Activated CD4-positive, alpha-beta T cell treated with anti-CD3 and anti-CD28 coated beads for 1 hour (primary cell): ENCODE measurements at regions not wholly inside any gene's neighbourhood (a gene's known extent, or its start where the extent isn't known, plus 50 kb on each side); places are given as distances from the start of the nearest gene placed in this dataset.
"Not testable (repeated sequence)": the region's sequence is repeated elsewhere in the genome, so short reads cannot be mapped to it uniquely, and the experiment has no call there.

ENCODE experiments used
- DNase-seq: peaks from one replicate; pipeline ENCODE4 v3.0.0-alpha.2; 2020

GRCh38 chr2:8312861-8313830, 368.7 kb upstream of the ID2 start:
- DNase-seq = no peak

DNA sequence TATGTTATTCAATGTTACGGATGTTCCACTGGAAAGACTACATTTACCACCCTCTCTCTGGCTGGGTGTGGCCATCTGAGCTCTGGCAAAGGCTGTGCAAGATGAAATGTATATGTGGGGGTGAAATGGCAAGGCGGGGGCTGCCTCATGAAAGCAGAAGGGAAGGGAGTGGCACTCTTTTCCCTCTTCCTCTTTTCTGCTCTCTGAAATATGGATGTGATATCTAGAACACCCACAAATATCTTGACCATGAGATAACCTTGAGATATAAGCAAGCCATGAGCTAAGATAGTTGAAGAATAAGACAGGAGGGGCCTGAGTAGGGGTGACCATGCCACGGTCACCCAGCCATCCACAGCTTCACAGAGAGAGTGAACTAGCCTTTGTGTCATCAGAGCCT, 367.8 kb upstream of the ID2 start:
- DNase-seq = no peak

DNA sequence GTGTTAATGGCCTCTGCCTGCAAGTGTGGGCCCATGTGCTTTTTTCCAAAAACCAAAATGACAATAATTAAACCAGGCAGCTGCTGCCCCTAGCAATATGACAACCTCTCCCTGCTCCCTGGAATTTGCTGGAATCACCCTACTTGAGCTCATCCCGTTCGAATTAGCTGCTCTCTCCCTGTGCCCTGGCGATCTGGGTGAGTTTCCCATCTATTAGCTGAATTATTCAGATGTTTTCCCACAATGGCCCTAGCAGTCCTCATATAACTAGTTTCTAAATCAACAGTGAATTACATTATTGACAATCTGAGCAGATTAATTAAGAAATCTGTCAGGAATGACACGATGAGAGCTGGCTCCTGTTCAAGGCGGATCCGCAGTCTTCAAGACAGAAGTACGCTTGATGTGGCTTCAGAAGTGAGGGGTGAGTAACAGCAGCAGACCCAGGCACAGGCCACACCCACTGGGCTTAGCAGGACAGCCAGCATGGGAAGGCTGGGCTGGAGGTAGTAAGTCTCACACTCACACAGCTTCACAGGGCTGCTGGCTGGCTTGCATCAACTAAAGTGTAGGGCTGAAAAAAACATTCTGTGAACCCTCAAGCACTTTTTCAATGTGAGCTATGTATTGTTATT, 366.2 kb upstream of the ID2 start:
- no peak for DNase-seq

GRCh38 chr2:8316356-8316755, 365.5 kb upstream of the ID2 start:
- no peak for DNase-seq

DNA sequence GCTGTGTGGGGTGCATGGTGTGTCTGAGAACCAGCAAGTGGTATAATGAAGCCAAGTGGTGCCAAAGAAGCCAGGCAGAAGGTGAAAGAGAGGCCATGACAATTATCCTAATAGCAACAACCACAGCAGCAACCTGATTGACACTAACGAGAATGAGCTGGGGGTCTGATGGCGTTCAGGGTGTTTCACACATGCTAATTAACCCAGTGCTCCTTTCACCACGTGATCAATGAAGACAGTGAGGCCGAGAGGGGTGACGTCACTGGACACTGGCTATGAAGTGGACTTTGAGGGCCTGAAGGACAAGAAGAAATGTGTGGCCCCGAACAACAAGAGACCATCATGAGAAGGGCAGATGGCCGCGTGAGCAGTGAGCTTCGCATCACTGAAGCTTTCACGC, 364.4 kb upstream of the ID2 start:
- no peak for DNase-seq

- DNase-seq = no peak
These were observed 362.6 kb upstream of the ID2 start for GRCh38 chr2:8319219-8319618.

GRCh38 chr2:8320311-8321066, 361.4 kb upstream of the ID2 start:
- DNase-seq = no peak

DNA sequence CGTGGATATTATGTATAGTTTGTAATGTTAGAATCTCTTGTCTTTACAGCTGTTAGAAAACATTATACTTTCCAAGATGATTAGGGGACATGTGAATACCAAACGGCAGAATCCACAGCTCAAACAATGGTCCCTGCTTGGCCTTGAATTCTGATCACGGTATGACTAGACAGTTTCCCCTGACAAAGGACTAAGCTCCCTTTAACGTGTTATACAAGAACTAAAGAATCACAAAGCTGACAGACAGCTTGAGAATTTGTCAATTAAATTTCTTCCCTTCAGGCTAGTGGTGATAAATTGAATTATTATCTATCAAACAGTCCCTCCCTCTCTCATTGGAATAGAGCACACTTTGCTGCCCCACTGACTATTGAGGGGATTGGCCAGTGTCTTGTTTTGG, 359.2 kb upstream of the ID2 start:
- DNase-seq = no peak

DNA sequence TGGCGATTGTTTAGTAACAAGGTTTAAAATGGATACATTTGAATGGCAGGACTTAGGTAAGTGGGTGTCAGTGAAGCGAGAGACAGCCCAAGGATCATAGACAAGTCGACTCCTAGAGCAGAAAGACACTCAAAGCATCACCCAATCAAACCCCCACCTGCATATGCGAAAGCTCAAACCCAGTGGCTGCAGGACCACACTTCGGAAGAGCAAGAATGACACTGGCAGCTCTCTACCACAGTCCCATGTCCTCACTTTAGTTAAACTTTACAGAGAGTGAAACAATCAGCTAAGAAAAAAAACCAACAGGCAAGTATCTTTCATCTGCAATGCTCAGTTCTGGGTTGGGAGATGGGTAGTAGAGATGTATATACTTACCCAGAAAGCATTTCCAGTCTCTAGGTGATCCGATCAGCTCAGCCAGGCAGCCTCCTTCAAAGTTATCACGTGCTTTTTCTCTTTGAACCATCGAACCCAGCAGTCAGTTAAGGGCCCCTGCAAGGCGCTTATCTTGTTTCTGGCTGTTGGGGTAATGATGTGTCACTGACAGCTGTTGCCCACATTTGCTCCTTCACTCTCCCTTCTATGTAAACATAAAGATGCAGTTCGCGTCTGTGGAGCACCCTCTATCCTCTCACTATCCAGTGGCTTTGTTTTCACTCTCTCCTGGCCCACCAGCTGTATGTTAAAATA, 357.5 kb upstream of the ID2 start:
- DNase-seq = no peak

- no peak for DNase-seq
These were observed 357.0 kb upstream of the ID2 start for GRCh38 chr2:8324901-8325300.

DNA sequence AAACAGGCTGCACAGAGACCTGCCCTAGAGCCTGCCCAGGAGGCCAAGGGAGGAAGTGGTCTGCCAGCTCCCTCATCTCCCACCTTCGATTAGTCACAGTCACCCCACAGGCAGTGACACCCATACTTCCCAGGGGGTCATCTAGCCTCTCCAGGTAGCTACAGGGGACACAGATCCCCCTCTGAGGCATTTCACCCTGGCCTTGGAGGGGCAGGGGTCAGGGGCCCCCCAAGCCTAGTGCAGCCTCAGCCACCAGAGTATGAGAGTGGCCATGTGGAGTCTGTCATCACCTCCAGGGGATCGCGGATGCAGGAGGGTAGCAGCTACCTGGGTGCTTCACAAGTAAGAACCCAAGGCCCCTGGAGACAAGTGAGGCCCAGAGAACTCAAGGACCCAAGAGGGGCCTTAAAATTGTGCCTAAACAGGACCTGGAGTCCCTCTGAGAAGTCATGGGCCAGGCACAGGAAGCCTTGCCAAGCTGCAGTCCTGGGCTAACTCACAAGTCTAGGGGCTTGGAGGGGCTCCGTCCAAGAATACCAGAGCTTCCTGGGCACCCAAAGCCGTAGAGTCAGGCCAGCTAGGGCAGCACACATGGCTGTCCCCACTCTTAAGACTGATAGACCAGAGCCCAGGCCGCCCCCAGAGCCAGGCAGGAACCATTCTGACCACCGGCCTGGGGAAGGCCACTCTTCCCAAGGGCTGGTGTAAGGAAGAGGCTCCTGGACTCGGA, 354.3 kb upstream of the ID2 start:
- no peak for DNase-seq

DNA sequence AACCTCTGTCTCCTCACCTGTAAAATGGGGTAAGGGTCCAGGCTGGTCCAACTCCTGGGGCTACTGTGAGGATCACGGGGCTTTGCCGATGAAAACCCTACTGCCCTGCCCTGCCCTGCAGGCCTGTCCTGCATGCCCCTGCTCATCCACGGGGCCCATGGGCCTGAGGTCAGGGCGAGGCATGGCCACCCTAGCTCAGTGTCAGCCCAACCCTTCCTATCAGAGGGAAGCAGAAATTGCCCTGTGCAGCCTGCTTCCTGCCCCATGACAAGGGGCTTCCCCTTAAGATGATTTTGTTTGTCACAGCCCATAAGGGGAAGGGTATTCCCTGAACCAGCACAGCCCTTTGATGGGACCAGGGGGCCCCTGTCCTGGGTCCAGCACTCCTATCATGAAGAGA, 353.6 kb upstream of the ID2 start:
- DNase-seq = no peak

- DNase-seq = no peak
These were observed 351.9 kb upstream of the ID2 start for GRCh38 chr2:8329660-8330622.

- no peak for DNase-seq
These were observed 350.8 kb upstream of the ID2 start for GRCh38 chr2:8331068-8331467.

- DNase-seq = no peak
These were observed 349.2 kb upstream of the ID2 start for GRCh38 chr2:8332646-8333045.

DNA sequence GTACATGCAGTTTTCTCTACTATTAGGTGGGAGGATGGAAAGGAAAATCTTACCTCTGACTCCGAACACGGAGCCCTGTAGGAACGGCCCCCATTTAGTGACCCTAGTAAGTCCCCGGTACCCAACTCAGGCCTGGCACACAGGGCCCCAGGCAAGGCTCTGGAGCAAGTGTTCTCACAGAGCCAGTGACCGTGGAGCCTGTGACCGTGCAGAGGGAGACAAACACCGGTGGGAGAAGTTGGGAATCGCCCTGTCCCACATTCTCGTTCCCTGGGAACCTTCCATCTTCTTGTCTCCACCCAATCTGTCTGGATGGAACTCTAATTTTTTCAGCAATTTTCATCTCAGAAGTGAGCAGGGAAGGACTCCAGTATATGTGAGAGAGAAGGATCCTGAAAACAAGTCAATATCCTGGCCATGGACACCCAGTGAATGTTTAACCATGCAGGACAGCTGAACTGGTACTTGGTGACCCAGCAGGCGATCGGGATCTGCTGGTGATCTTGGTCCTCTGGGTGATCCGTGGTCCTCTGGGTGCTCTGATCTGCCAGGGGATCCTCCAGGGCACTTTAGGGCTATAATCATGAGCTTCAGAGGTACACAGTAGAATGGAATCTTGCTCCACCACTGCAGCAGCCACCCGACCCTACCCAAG, 348.6 kb upstream of the ID2 start:
- DNase-seq = no peak

GRCh38 chr2:8333832-8334187, 348.0 kb upstream of the ID2 start:
- not testable (repeated sequence) for DNase-seq

DNA sequence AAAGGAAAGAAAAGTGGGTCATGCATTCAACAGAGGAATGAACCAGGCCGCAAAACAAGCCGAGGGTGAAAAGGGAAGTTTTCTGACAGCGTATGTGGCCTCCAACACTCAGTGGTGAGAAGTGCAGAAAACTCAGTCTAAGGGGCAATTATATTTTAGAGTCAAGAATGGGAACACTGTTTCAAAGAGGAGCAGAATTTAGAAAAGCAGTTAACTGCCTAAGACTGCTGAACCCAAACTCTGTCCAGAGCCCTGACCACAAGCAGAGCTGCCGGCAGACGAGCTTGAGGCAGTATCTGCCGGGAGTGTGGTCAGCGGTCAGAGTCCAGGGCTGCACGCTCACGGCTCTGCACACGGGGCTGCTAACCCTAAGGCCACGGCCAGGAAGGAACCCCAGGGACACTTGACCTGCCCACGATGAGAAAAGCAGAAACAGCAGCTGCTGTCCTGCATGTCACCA, 347.0 kb upstream of the ID2 start:
- DNase-seq = no peak

- no peak for DNase-seq
These were observed 346.1 kb upstream of the ID2 start for GRCh38 chr2:8335801-8336200.

- DNase-seq = no peak
These were observed 344.5 kb upstream of the ID2 start for GRCh38 chr2:8337321-8337720.

GRCh38 chr2:8342407-8342806, 339.4 kb upstream of the ID2 start:
- DNase-seq = no peak
